ENCODE measurements at regions not wholly inside any gene's neighbourhood (a gene's known extent, or its start where the extent isn't known, plus 50 kb on each side); places are given as distances from the start of the nearest gene placed in this dataset.

DNA sequence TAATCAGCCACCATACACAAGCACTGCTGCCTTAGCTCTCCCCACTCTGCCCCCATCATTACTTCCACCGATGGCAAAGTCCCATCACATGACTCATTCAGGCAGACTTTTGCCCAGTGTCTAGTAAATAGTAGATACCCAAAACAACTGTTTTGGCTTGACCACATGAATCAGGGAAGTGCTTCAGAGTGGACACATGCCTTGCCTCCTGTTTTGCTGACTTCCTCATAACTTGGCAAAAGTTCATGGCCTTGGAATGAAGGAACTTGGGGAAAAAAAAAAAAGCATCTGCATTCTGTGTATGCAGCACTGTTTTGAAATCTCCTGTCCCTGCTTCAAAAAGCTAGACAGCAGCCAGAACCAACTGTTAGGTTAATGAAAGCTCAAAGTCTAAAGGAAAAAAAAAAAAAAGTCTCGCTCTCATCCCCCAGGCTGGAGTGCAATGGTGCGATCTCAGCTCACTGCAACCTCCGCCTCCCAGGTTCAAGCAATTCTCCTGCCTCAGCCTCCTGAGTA lies 335.3 kb downstream of the FAM181B start:
- TF ChIP-seq ZFP30 (CRISPR knock-in tag; IDR thresholded peaks at IDR 0.05), result no peak
- TF ChIP-seq, protein P1, sequence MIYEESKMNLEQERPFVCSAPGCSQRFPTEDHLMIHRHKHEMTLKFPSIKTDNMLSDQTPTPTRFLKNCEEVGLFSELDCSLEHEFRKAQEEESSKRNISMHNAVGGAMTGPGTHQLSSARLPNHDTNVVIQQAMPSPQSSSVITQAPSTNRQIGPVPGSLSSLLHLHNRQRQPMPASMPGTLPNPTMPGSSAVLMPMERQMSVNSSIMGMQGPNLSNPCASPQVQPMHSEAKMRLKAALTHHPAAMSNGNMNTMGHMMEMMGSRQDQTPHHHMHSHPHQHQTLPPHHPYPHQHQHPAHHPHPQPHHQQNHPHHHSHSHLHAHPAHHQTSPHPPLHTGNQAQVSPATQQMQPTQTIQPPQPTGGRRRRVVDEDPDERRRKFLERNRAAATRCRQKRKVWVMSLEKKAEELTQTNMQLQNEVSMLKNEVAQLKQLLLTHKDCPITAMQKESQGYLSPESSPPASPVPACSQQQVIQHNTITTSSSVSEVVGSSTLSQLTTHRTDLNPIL (CRISPR knock-in tag; IDR thresholded peaks at IDR 0.05; ENCODE audit: low read depth), result no peak
- TF ChIP-seq RARB (CRISPR knock-in tag; IDR thresholded peaks at IDR 0.05), result no peak

All from SK-N-SH treated with all-trans-retinoic acid at 6 μM for 48 hours (cell line).